Panc1 (cell line): ENCODE measurements at regions not wholly inside any gene's neighbourhood (a gene's known extent, or its start where the extent isn't known, plus 50 kb on each side); places are given as distances from the start of the nearest gene placed in this dataset.

Source experiments
- ATAC-seq: fragments of 200-7000 bp; cut with Tn5 transposase; 2 replicates; pipeline ENCODE4 v1.9.1; 2020; ENCODE audit warnings: mild to moderate bottlenecking, moderate library complexity
- BruUV-seq: library from RNA; stranded (reverse); fragments of 400-500 nt; replicated peaks from 2 replicates; lab custom pipeline; 2021; lab: Mats Ljungman, UMichigan
- CTCF ChIA-PET: fragments of 300-600 bp; sonication (Branson Sonifier 250); formaldehyde crosslinking; loops from one replicate; lab custom pipeline; 2022; ENCODE audit warnings: antibody characterized with exemption; lab: Charles Lee
- POLR2A ChIA-PET: fragments of 300-600 bp; sonication (Branson Sonifier 250); formaldehyde crosslinking; loops from one replicate; lab custom pipeline; 2022; ENCODE audit warnings: antibody characterized with exemption; lab: Charles Lee
- DNase-seq: peaks from one replicate; pipeline ENCODE4 v3.0.0-alpha.2; 2010; ENCODE audit warnings: low read depth, low spot score
- H3K27ac ChIP-seq: 2 replicates; pipeline ENCODE4 v1.5.1; 2011; ENCODE audit warnings: mild to moderate bottlenecking, low read length, inconsistent platforms
- H3K27me3 ChIP-seq: fragments of 200-500 bp; sonication (Bioruptor generic); 2 replicates; pipeline ENCODE4 v1.6.0; 2014; ENCODE audit warnings: low read length, inconsistent platforms; ENCODE audit not compliant: control insufficient read depth, insufficient read depth
- H3K36me3 ChIP-seq: fragments of 200-500 bp; sonication (Bioruptor generic); 2 replicates; pipeline ENCODE4 v1.5.1; 2014; ENCODE audit warnings: inconsistent platforms, mild to moderate bottlenecking, low read length, moderate library complexity; ENCODE audit not compliant: control insufficient read depth, insufficient read depth
- H3K4me1 ChIP-seq: 2 replicates; pipeline ENCODE4 v1.5.1; 2011; ENCODE audit warnings: inconsistent platforms, mild to moderate bottlenecking, low read length, moderate library complexity; ENCODE audit not compliant: control insufficient read depth, insufficient read depth
- H3K4me3 ChIP-seq, 2 experiments: 2 replicates each; pipeline ENCODE4 v1.5.1; 2011 to 2012; ENCODE audit warnings: low read depth in 2 of 2, low read length in 2 of 2, mild to moderate bottlenecking in 2 of 2, inconsistent platforms in 1 of 2, moderate library complexity in 1 of 2
- H3K9me3 ChIP-seq: fragments of 200-500 bp; sonication (Bioruptor generic); 2 replicates; pipeline ENCODE4 v1.5.1; 2014; ENCODE audit warnings: low read depth, mild to moderate bottlenecking, inconsistent platforms, low read length, moderate library complexity; ENCODE audit not compliant: control insufficient read depth, insufficient read depth
- CTCF ChIP-seq: fragments of 450-650 bp; IDR thresholded peaks from 2 replicates; pipeline ENCODE4 v1.5.1; 2017; ENCODE audit warnings: mild to moderate bottlenecking
- POLR2AphosphoS5 ChIP-seq: IDR thresholded peaks from 2 replicates; pipeline ENCODE4 v1.6.1; 2012; ENCODE audit warnings: mild to moderate bottlenecking, low read depth, low read length, moderate library complexity
- REST ChIP-seq, 2 experiments: IDR thresholded peaks; 2 replicates each; pipeline ENCODE4 v1.6.1; 2011 to 2012; ENCODE audit warnings: low read depth in 2 of 2, control low read depth in 1 of 2, low read length in 1 of 2, mild to moderate bottlenecking in 1 of 2, moderate library complexity in 1 of 2; ENCODE audit not compliant: insufficient read depth in 1 of 2
- SIN3A ChIP-seq: IDR thresholded peaks from 2 replicates; pipeline ENCODE4 v1.6.1; 2012; ENCODE audit warnings: low read depth, mild to moderate bottlenecking, low read length, moderate library complexity, borderline replicate concordance; ENCODE audit not compliant: insufficient read depth
- TCF7L2 ChIP-seq: IDR thresholded peaks from 2 replicates; pipeline ENCODE4 v1.6.1; 2011; ENCODE audit warnings: mild to moderate bottlenecking, low read depth, low read length, inconsistent platforms
- in situ Hi-C: cut with HindIII; loops from 2 replicates; pipeline ENCODE4 v1.10.0; 2016; ENCODE audit warnings: low sequenced_read_pairs, low pct_unique_long_range_greater_than_20kb
- intact Hi-C: fragments of 100-400 bp; cut with micrococcal nuclease; formaldehyde crosslinking; loops from one replicate; pipeline ENCODE4 v1.10.0; 2022; ENCODE audit not compliant: unreplicated experiment

GRCh38 chr1:198024782-198025181 is 107.6 kb downstream of the LHX9 start:
- H3K4me1 ChIP-seq, result no peaks in the 10 kb centered on the region
- BruUV-seq, result no TSS peak
- ATAC-seq (no peak), DNase-seq (no peak)
- in situ Hi-C loops (no loop called here), intact Hi-C loops (no loop called here)
- no peak overlapping the region for H3K4me3 ChIP-seq
- no peaks in the 10 kb centered on the region for H3K36me3 ChIP-seq
- ChIA-PET POLR2A (no interaction called here), CTCF (no interaction called here)
- no peaks in the 10 kb centered on the region for H3K27me3 ChIP-seq
- H3K9me3 ChIP-seq, result no peaks in the 10 kb centered on the region
- TF ChIP-seq REST (IDR thresholded peaks at IDR 0.05; ENCODE audit: insufficient read depth in 1 of 2, low read depth in 2 of 2, low read length in 1 of 2), result no peak
- no peak for TF ChIP-seq SIN3A
- TF ChIP-seq CTCF, result no peak
- no peak for TF ChIP-seq POLR2AphosphoS5
- H3K27ac ChIP-seq, result no peak overlapping the region

GRCh38 chr1:198030682-198031081 is 113.5 kb downstream of the LHX9 start:
- intact Hi-C loops, result no loop called here
- in situ Hi-C loops, result no loop called here
- no TSS peak for BruUV-seq
- ChIA-PET POLR2A (no interaction called here), CTCF (no interaction called here)
- Histone ChIP-seq H3K27me3 (no peaks in the 10 kb centered on the region; the same call in 1 of the 2 replicates), H3K4me3 (no peak overlapping the region), H3K36me3 (no peaks in the 10 kb centered on the region), H3K9me3 (no peaks in the 10 kb centered on the region), H3K4me1 (no peaks in the 10 kb centered on the region), H3K27ac (no peak overlapping the region)
- DNase-seq (no peak), ATAC-seq (no peak)
- TF ChIP-seq CTCF, result no peak

GRCh38 chr1:198031086-198031485 is 113.9 kb downstream of the LHX9 start:
- BruUV-seq, result no TSS peak
- no peaks in the 10 kb centered on the region for H3K9me3 ChIP-seq
- no peaks in the 10 kb centered on the region for H3K36me3 ChIP-seq
- no peak for DNase-seq
- intact Hi-C loops (no loop called here), in situ Hi-C loops (no loop called here)
- no peaks in the 10 kb centered on the region; the same call in 1 of the 2 replicates for H3K27me3 ChIP-seq
- ATAC-seq, result no peak
- no peak overlapping the region for H3K4me3 ChIP-seq
- no peak for TF ChIP-seq SIN3A
- TF ChIP-seq TCF7L2, result no peak
- no peak for TF ChIP-seq POLR2AphosphoS5
- no peak for TF ChIP-seq REST (IDR thresholded peaks at IDR 0.05; ENCODE audit: insufficient read depth in 1 of 2, low read depth in 2 of 2, low read length in 1 of 2)
- TF ChIP-seq CTCF, result no peak
- no peaks in the 10 kb centered on the region for H3K4me1 ChIP-seq
- ChIA-PET POLR2A (interaction anchor here (0.6 kb wide), 1 partner anchor 120 kb away, joined by 3 read pairs; no protein-coding TSS in a partner anchor), CTCF (no interaction called here)
- no peak overlapping the region for H3K27ac ChIP-seq
